ENCODE measurements at regions not wholly inside any gene's neighbourhood (a gene's known extent, or its start where the extent isn't known, plus 50 kb on each side); places are given as distances from the start of the nearest gene placed in this dataset.

GRCh38 chr11:69922596-69923111, 103.4 kb upstream of the FGF3 start:
- TF ChIP-seq EZH2 (IDR thresholded peaks at IDR 0.05; ENCODE audit: borderline replicate concordance) (no peak), EZH2phosphoT487 (IDR thresholded peaks at IDR 0.05; ENCODE audit: low read depth, severe bottlenecking, unreplicated experiment) (no peak), CTCF (IDR thresholded peaks at IDR 0.05; ENCODE audit: poor library complexity) (no peak)

All from hepatocyte (in vitro differentiated cells).